Breast epithelium (tissue), 4 donors: ENCODE measurements at regions not wholly inside any gene's neighbourhood (a gene's known extent, or its start where the extent isn't known, plus 50 kb on each side); places are given as distances from the start of the nearest gene placed in this dataset.

Experiments used
- DNase-seq, 2 donors: peaks; one replicate each; pipeline ENCODE4 v3.0.0-alpha.2; 2019; ENCODE audit warnings: low spot score in 2 of 2
- H3K27ac ChIP-seq, 2 donors: fragments of 200-600 bp; sonication (generic) in 1 of 2; one replicate each; pipeline ENCODE4 v1.5.1; 2016 to 2019; ENCODE audit warnings: mild to moderate bottlenecking in 1 of 2
- H3K27me3 ChIP-seq, 2 donors: fragments of 200-600 bp; sonication (generic) in 1 of 2; one replicate each; pipeline versions ENCODE4 v1.5.1 to v1.6.0; 2017 to 2019; ENCODE audit warnings: control low read depth in 1 of 2, mild to moderate bottlenecking in 1 of 2
- H3K36me3 ChIP-seq: fragments of 200-600 bp; one replicate; pipeline ENCODE4 v1.5.1; 2019
- H3K4me1 ChIP-seq, 2 donors: fragments of 200-600 bp; sonication (generic); one replicate each; pipeline ENCODE4 v1.5.1; 2016 to 2019; ENCODE audit warnings: control low read depth in 1 of 2
- H3K4me3 ChIP-seq, 3 donors: fragments of 200-600 bp; sonication (generic); 1 replicate in 2 of 3; 2 replicates in 1 of 3; pipeline ENCODE4 v1.5.1; 2016 to 2019; ENCODE audit warnings: mild to moderate bottlenecking in 3 of 3, moderate library complexity in 2 of 3
- H3K9me3 ChIP-seq, 2 donors: fragments of 200-600 bp; sonication (generic) in 1 of 2; one replicate each; pipeline ENCODE4 v1.5.1; 2016 to 2019; ENCODE audit warnings: control low read depth in 1 of 2
- POLR2A ChIP-seq: fragments of 450-650 bp; IDR thresholded peaks from one replicate; pipeline ENCODE4 v1.6.1; 2016; ENCODE audit warnings: antibody characterized with exemption, mild to moderate bottlenecking, moderate library complexity
- POLR2AphosphoS5 ChIP-seq, 3 donors: sonication (generic); formaldehyde crosslinking; IDR thresholded peaks; one replicate each; pipeline ENCODE4 v1.6.1; 2017; ENCODE audit warnings: antibody characterized with exemption in 3 of 3
- intact Hi-C: fragments of 100-400 bp; cut with DNase I; formaldehyde crosslinking; loops from one replicate; pipeline ENCODE4 v1.15.1; 2023; ENCODE audit warnings: low total_unique reads
- TF ChIP-seq, protein P1 (sequence below), 3 donors: fragments of 450-650 bp; IDR thresholded peaks; one replicate each; pipeline ENCODE4 v1.5.1; 2016 to 2017; ENCODE audit warnings: antibody characterized with exemption in 3 of 3, mild to moderate bottlenecking in 3 of 3, moderate library complexity in 3 of 3

DNA sequence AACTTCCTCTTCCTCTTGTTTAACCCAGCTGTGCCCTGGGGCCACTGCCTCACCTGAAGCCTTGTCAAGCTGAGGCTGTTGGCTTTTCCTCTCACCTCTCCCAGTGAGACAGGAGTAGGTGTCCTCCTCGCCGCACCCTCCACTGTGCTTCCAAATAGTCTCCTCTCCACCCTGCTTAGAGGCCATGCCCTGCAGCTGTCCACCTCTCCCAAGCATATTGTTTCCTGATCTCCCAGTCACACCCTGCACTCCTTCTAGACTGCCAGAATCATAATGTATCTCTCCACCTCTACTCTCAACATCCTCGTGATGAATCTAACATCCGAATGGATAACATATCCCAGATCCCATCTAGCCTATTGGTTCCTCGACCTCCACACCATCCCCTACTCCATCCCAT, 196.3 kb upstream of the GHITM start:
- Histone ChIP-seq H3K27ac (no peak overlapping the region), H3K4me3 (no peak overlapping the region), H3K27me3 (no peaks in the 10 kb centered on the region), H3K4me1 (no peaks in the 10 kb centered on the region), H3K36me3 (no peaks in the 10 kb centered on the region), H3K9me3 (no peaks in the 10 kb centered on the region)
- no peak for DNase-seq
- intact Hi-C loops = no loop called here
- TF ChIP-seq POLR2A (no peak), POLR2AphosphoS5 (IDR thresholded peaks at IDR 0.05) (no peak)
- TF ChIP-seq, protein P1, sequence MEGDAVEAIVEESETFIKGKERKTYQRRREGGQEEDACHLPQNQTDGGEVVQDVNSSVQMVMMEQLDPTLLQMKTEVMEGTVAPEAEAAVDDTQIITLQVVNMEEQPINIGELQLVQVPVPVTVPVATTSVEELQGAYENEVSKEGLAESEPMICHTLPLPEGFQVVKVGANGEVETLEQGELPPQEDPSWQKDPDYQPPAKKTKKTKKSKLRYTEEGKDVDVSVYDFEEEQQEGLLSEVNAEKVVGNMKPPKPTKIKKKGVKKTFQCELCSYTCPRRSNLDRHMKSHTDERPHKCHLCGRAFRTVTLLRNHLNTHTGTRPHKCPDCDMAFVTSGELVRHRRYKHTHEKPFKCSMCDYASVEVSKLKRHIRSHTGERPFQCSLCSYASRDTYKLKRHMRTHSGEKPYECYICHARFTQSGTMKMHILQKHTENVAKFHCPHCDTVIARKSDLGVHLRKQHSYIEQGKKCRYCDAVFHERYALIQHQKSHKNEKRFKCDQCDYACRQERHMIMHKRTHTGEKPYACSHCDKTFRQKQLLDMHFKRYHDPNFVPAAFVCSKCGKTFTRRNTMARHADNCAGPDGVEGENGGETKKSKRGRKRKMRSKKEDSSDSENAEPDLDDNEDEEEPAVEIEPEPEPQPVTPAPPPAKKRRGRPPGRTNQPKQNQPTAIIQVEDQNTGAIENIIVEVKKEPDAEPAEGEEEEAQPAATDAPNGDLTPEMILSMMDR (IDR thresholded peaks at IDR 0.05) = no peak

- TF ChIP-seq, protein P1 (IDR thresholded peaks at IDR 0.05) = no peak
- no peak for TF ChIP-seq POLR2A
- TF ChIP-seq POLR2AphosphoS5 (IDR thresholded peaks at IDR 0.05) = no peak
- intact Hi-C loops = no loop called here
- no peaks in the 10 kb centered on the region for H3K27me3 ChIP-seq
Measured at GRCh38 chr10:83943920-83944319, 195.4 kb upstream of the GHITM start.

GRCh38 chr10:83945982-83946718, 193.2 kb upstream of the GHITM start:
- Histone ChIP-seq H3K27me3 (no peaks in the 10 kb centered on the region), H3K4me3 (peak overlapping the region in 1 of 3 donors; percentile 44), H3K4me1 (no peaks in the 10 kb centered on the region), H3K27ac (no peak overlapping the region), H3K36me3 (no peaks in the 10 kb centered on the region), H3K9me3 (no peaks in the 10 kb centered on the region)
- DNase-seq = no peak
- TF ChIP-seq, protein P1 (IDR thresholded peaks at IDR 0.05) = no peak
- TF ChIP-seq POLR2AphosphoS5 (IDR thresholded peaks at IDR 0.05) (no peak), POLR2A (no peak)
- intact Hi-C loops = no loop called here

More at GRCh38 chr10:83943920-83944319, 195.4 kb upstream of the GHITM start:
- H3K36me3 ChIP-seq = no peaks in the 10 kb centered on the region
- H3K27ac ChIP-seq = no peak overlapping the region
- no peak for DNase-seq
- no peak overlapping the region for H3K4me3 ChIP-seq
- H3K4me1 ChIP-seq = no peaks in the 10 kb centered on the region
- no peaks in the 10 kb centered on the region for H3K9me3 ChIP-seq

DNA sequence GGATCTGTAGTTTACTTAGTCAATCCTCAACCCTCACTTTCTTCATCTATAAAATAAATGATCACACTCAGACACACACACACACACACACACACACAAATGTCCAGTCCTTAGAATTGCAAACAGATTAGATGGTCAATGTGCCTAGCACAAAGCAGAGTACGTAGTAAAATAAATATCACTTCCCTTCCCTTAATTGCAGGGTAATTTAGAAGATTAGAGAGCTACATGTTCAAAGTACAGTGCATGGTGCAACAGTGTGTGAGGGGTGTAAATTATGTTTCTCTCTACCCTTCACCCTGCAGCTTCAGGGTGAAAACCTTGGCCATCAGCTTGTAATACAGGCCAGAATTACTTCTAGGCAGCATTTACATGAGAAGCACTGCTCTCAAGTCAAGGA, 187.0 kb upstream of the GHITM start:
- intact Hi-C loops = no loop called here

DNA sequence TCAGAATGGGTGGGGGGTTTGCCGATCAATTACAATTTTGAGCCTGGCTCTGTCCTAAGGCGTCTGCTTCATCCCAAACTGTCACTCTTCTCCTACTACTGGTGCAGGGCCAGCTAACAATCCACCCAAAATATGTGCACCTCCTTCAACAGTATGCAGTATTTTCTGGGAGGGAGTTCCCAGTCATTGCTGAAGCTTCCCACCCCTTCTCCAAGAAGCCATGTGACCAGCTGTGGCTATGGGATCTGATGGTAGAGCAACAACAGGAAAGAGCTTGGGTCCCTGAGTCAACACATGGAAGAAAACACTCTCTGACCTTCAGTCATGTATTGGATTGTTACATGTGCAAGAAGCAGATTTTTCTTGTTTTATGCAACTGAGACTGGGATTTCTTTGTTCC, 185.7 kb upstream of the GHITM start:
- intact Hi-C loops = no loop called here
- Histone ChIP-seq H3K27ac (no peak overlapping the region), H3K36me3 (no peaks in the 10 kb centered on the region), H3K9me3 (no peaks in the 10 kb centered on the region), H3K4me1 (no peaks in the 10 kb centered on the region), H3K4me3 (no peak overlapping the region), H3K27me3 (no peaks in the 10 kb centered on the region)
- no peak for TF ChIP-seq POLR2AphosphoS5 (IDR thresholded peaks at IDR 0.05)
- TF ChIP-seq POLR2A = no peak
- TF ChIP-seq, protein P1 (IDR thresholded peaks at IDR 0.05) = no peak
- no peak for DNase-seq

More for the DNA sequence above, 187.0 kb upstream of the GHITM start:
- no peak for DNase-seq
- TF ChIP-seq, protein P1 (IDR thresholded peaks at IDR 0.05) = no peak
- TF ChIP-seq POLR2AphosphoS5 (IDR thresholded peaks at IDR 0.05) = no peak
- no peak overlapping the region for H3K4me3 ChIP-seq
- no peaks in the 10 kb centered on the region for H3K9me3 ChIP-seq
- H3K27me3 ChIP-seq = no peaks in the 10 kb centered on the region
- no peaks in the 10 kb centered on the region for H3K4me1 ChIP-seq
- no peak overlapping the region for H3K27ac ChIP-seq
- no peaks in the 10 kb centered on the region for H3K36me3 ChIP-seq
